Stomach (tissue), 4 donors: ENCODE measurements at regions not wholly inside any gene's neighbourhood (a gene's known extent, or its start where the extent isn't known, plus 50 kb on each side); places are given as distances from the start of the nearest gene placed in this dataset.

Source experiments
- CTCF ChIP-seq, 7 experiments: fragments of 450-650 bp in 4 of 7; fragments of 200-600 bp in 3 of 7; sonication (generic) in 3 of 7; IDR thresholded peaks; one replicate each; pipeline ENCODE4 v1.5.1; 2016 to 2019; ENCODE audit warnings: antibody characterized with exemption in 7 of 7, control low read depth in 2 of 7, mild to moderate bottlenecking in 1 of 7
- POLR2A ChIP-seq, 4 donors: fragments of 450-650 bp; IDR thresholded peaks; one replicate each; pipeline ENCODE4 v1.6.1; 2016; ENCODE audit warnings: antibody characterized with exemption in 4 of 4, control low read depth in 2 of 4, mild to moderate bottlenecking in 1 of 4, moderate library complexity in 1 of 4
- POLR2AphosphoS5 ChIP-seq, 3 donors: sonication (generic); formaldehyde crosslinking; IDR thresholded peaks; one replicate each; pipeline ENCODE4 v1.6.1; 2016; ENCODE audit warnings: antibody characterized with exemption in 3 of 3

GRCh38 chr5:6877986-6878828 is 165.0 kb downstream of the TENT4A start:
- no peak for TF ChIP-seq CTCF (IDR thresholded peaks at IDR 0.05)
- TF ChIP-seq POLR2AphosphoS5 (IDR thresholded peaks at IDR 0.05) = no peak
- TF ChIP-seq POLR2A (IDR thresholded peaks at IDR 0.05) = no peak
